GM06990 (cell line): ENCODE measurements at regions not wholly inside any gene's neighbourhood (a gene's known extent, or its start where the extent isn't known, plus 50 kb on each side); places are given as distances from the start of the nearest gene placed in this dataset.

ENCODE experiments used
- DNase-seq: peaks from one replicate; pipeline ENCODE4 v3.0.0-alpha.2; 2011; ENCODE audit not compliant: insufficient read length; ENCODE audit errors: extremely low read depth
- H3K27me3 ChIP-seq: replicated peaks from 2 replicates; pipeline ENCODE4 v1.6.0; 2011; ENCODE audit warnings: low read length; ENCODE audit not compliant: control insufficient read depth, insufficient read depth
- H3K36me3 ChIP-seq: 2 replicates; pipeline ENCODE4 v1.5.1; 2011; ENCODE audit warnings: low read length; ENCODE audit not compliant: control insufficient read depth, insufficient read depth
- H3K4me3 ChIP-seq: replicated peaks from 2 replicates; pipeline ENCODE4 v1.5.1; 2011; ENCODE audit warnings: low read depth, mild to moderate bottlenecking, control low read depth, low read length
- CTCF ChIP-seq: IDR thresholded peaks from 2 replicates; pipeline ENCODE4 v1.5.1; 2011; ENCODE audit warnings: low read length, control low read depth, mild to moderate bottlenecking, inconsistent platforms; ENCODE audit not compliant: insufficient read depth, poor library complexity, severe bottlenecking

DNA sequence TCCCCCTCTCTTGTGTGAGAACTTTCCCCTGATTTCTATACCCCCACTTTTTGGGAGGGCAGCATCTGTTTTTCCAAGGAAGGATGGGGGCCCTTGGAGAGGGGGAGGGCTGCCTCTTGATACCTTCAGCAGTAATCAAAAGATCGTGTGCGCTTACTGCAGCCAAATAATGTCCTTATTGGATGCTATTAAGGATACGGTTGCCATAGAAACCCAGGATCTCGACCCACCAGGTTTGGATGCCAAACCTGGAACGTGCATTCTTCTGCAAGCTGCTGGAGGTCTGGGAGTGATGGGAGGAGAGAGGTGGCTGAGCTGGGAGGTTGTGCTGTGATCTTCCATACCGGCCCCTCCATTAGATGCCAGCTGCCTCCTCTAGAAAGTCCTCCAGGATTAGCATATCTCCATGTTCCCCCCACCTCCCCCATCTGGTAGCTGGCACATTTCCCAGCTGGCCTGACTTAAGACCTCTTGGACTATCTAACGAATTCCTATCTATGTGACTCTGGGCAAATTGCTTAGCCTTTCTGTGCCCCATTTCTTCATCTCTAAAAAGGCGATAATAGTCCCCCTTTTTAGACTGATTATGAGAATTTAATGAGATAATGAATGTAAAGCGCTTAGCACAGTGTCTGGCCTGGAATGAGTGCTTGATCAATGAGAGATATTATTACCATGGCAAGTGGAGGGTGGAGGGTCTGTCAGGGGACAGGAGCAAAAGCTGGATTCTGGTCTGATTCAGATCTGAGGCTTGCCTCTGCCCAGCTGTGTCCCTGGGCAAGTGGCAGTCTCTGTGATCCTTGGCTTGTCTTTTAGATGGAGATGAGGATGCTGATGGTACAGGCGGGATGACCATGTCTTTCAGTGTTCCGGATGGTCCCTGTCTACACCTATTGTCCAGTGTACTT is 78.5 kb upstream of the PCBD1 start:
- no peak for TF ChIP-seq CTCF

GRCh38 chr10:70967591-70968587 is 79.5 kb upstream of the PCBD1 start:
- Histone ChIP-seq H3K36me3 (no peaks in the 10 kb centered on the region), H3K4me3 (no peak overlapping the region), H3K27me3 (peaks cover 3% of the 10 kb centered on the region)
- no peak for DNase-seq
- TF ChIP-seq CTCF: no peak

More for the DNA sequence above, 78.5 kb upstream of the PCBD1 start:
- H3K27me3 ChIP-seq: peaks cover 4% of the 10 kb centered on the region
- no peaks in the 10 kb centered on the region for H3K36me3 ChIP-seq
- H3K4me3 ChIP-seq: no peak overlapping the region
- no peak for DNase-seq

GRCh38 chr10:70969188-70969587 is 80.8 kb upstream of the PCBD1 start:
- DNase-seq: no peak
- TF ChIP-seq CTCF: no peak
- Histone ChIP-seq H3K36me3 (no peaks in the 10 kb centered on the region), H3K4me3 (no peak overlapping the region), H3K27me3 (no peaks in the 10 kb centered on the region)

- TF ChIP-seq CTCF: no peak
- H3K27me3 ChIP-seq: peaks cover 4% of the 10 kb centered on the region
- H3K4me3 ChIP-seq: no peak overlapping the region
- DNase-seq: no peak
- no peaks in the 10 kb centered on the region for H3K36me3 ChIP-seq
Observed at GRCh38 chr10:70970830-70971229, 82.5 kb upstream of the PCBD1 start.

- H3K27me3 ChIP-seq: peaks cover 4% of the 10 kb centered on the region
- DNase-seq: no peak
- H3K36me3 ChIP-seq: no peaks in the 10 kb centered on the region
- TF ChIP-seq CTCF: no peak
- H3K4me3 ChIP-seq: no peak overlapping the region
Observed at GRCh38 chr10:70973275-70973674, 84.9 kb upstream of the PCBD1 start.
